Tibial nerve (tissue), 4 donors: ENCODE measurements at regions not wholly inside any gene's neighbourhood (a gene's known extent, or its start where the extent isn't known, plus 50 kb on each side); places are given as distances from the start of the nearest gene placed in this dataset.

Experiments
- DNase-seq, 2 donors: peaks; one replicate each; pipeline ENCODE4 v3.0.0-alpha.2; 2019; ENCODE audit warnings: low spot score in 2 of 2
- H3K27ac ChIP-seq, 4 donors: fragments of 200-600 bp; sonication (generic) in 3 of 4; one replicate each; pipeline ENCODE4 v1.5.1; 2017 to 2019; ENCODE audit warnings: mild to moderate bottlenecking in 1 of 4
- H3K27me3 ChIP-seq, 2 donors: fragments of 200-600 bp; sonication (generic) in 1 of 2; one replicate each; pipeline versions ENCODE4 v1.5.1 to v1.6.0; 2017 to 2019
- H3K36me3 ChIP-seq, 3 donors: fragments of 200-600 bp; sonication (generic); one replicate each; pipeline ENCODE4 v1.5.1; 2018 to 2019
- H3K4me1 ChIP-seq, 4 donors: fragments of 200-600 bp; sonication (generic) in 3 of 4; one replicate each; pipeline ENCODE4 v1.5.1; 2017 to 2019
- H3K4me3 ChIP-seq, 4 donors: fragments of 200-600 bp; sonication (generic) in 3 of 4; one replicate each; pipeline ENCODE4 v1.5.1; 2017 to 2019; ENCODE audit warnings: mild to moderate bottlenecking in 1 of 4, moderate library complexity in 1 of 4
- H3K9me3 ChIP-seq, 4 donors: fragments of 200-600 bp; sonication (generic) in 3 of 4; one replicate each; pipeline ENCODE4 v1.5.1; 2017 to 2019
- CTCF ChIP-seq, 5 experiments: fragments of 200-600 bp in 3 of 5; fragments of 450-650 bp in 2 of 5; sonication (generic) in 3 of 5; IDR thresholded peaks; one replicate each; pipeline ENCODE4 v1.5.1; 2016 to 2019; ENCODE audit warnings: antibody characterized with exemption in 5 of 5, mild to moderate bottlenecking in 3 of 5, moderate library complexity in 2 of 5
- EP300 ChIP-seq, 2 donors: sonication (generic); formaldehyde crosslinking; IDR thresholded peaks; one replicate each; pipeline ENCODE4 v1.6.1; 2017; ENCODE audit warnings: antibody characterized with exemption in 2 of 2, mild to moderate bottlenecking in 1 of 2
- POLR2A ChIP-seq, 2 donors: fragments of 450-650 bp; IDR thresholded peaks; one replicate each; pipeline ENCODE4 v1.6.1; 2017; ENCODE audit warnings: antibody characterized with exemption in 2 of 2, mild to moderate bottlenecking in 2 of 2, moderate library complexity in 2 of 2
- WGBS, 2 donors: methylation state at CpG; one replicate each; pipeline ENCODE4 v1.1.5; 2018; 5-methylcytosine and 5-hydroxymethylcytosine counted together

DNA sequence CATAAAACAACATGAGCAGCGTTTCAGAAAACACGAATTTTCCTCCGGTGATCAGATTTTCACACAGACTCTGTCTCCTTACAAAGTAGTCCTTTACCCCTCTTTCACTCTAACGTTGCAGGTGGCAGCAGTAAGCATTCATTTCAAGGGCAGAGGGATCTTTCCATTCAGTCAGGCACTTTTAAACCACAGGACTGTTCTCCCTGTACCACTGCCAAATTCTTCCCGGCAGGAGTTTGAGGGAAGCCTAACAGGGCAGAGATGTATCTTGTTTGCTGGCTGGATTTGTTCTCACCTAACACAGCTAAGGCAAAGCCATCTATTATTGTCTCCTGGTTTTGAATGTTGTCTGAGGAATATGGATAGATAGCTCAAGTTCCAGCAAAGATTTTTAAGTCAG lies 1187.3 kb upstream of the SEL1L start:
- Histone ChIP-seq H3K4me3 (no peak overlapping the region), H3K4me1 (peaks cover 0 to 11% (median 0%) of the 10 kb centered on the region in 4 donors), H3K27ac (peak overlapping the region in 1 of 4 donors; percentile 23), H3K27me3 (no peaks in the 10 kb centered on the region), H3K9me3 (no peaks in the 10 kb centered on the region), H3K36me3 (no peaks in the 10 kb centered on the region)
- peak in 1 of 2 donors; percentile 10 for DNase-seq
- TF ChIP-seq EP300 (IDR thresholded peaks at IDR 0.05) (no peak), CTCF (IDR thresholded peaks at IDR 0.05) (no peak), POLR2A (IDR thresholded peaks at IDR 0.05) (no peak)
- 52 to 63% methylated on average over 5 of the region's 5 CpGs for WGBS, 2 donors

- no peak overlapping the region for H3K27ac ChIP-seq
- WGBS, 2 donors, result 49 to 50% methylated on average over 2 of the region's 2 CpGs
- H3K9me3 ChIP-seq, result no peaks in the 10 kb centered on the region
- no peak overlapping the region for H3K4me3 ChIP-seq
- TF ChIP-seq POLR2A (IDR thresholded peaks at IDR 0.05), result no peak
- no peak for TF ChIP-seq CTCF (IDR thresholded peaks at IDR 0.05)
- no peak for TF ChIP-seq EP300 (IDR thresholded peaks at IDR 0.05)
- no peaks in the 10 kb centered on the region for H3K36me3 ChIP-seq
- no peak for DNase-seq
- H3K4me1 ChIP-seq, result peaks cover 0 to 11% (median 0%) of the 10 kb centered on the region in 4 donors
- no peaks in the 10 kb centered on the region for H3K27me3 ChIP-seq
These were observed 1190.7 kb upstream of the SEL1L start for GRCh38 chr14:82724316-82724715.

- H3K27ac ChIP-seq, result no peak overlapping the region
- H3K9me3 ChIP-seq, result no peaks in the 10 kb centered on the region
- H3K4me3 ChIP-seq, result no peak overlapping the region
- peaks cover 0 to 11% (median 0%) of the 10 kb centered on the region in 4 donors for H3K4me1 ChIP-seq
- no peaks in the 10 kb centered on the region for H3K36me3 ChIP-seq
- TF ChIP-seq EP300 (IDR thresholded peaks at IDR 0.05) (peak in 1 of 2 donors; percentile 12), CTCF (IDR thresholded peaks at IDR 0.05) (no peak)
- H3K27me3 ChIP-seq, result no peaks in the 10 kb centered on the region
- no peak for DNase-seq
These were observed 1191.6 kb upstream of the SEL1L start for GRCh38 chr14:82725213-82725612.

- Histone ChIP-seq H3K4me3 (no peak overlapping the region), H3K36me3 (no peaks in the 10 kb centered on the region), H3K9me3 (no peaks in the 10 kb centered on the region), H3K27ac (no peak overlapping the region), H3K27me3 (no peaks in the 10 kb centered on the region), H3K4me1 (no peaks in the 10 kb centered on the region)
- TF ChIP-seq POLR2A (IDR thresholded peaks at IDR 0.05) (no peak), CTCF (IDR thresholded peaks at IDR 0.05) (no peak)
- DNase-seq, result no peak
- WGBS, 2 donors, result 68% methylated on average over 4 of the region's 4 CpGs
These were observed 1197.9 kb upstream of the SEL1L start for GRCh38 chr14:82731526-82731925.

GRCh38 chr14:82740547-82740946 lies 1206.9 kb upstream of the SEL1L start:
- H3K36me3 ChIP-seq, result no peaks in the 10 kb centered on the region
- no peak overlapping the region for H3K27ac ChIP-seq
- no peaks in the 10 kb centered on the region for H3K4me1 ChIP-seq
- TF ChIP-seq EP300 (IDR thresholded peaks at IDR 0.05) (no peak), CTCF (IDR thresholded peaks at IDR 0.05) (no peak), POLR2A (IDR thresholded peaks at IDR 0.05) (no peak)
- no peaks in the 10 kb centered on the region for H3K27me3 ChIP-seq
- H3K4me3 ChIP-seq, result no peak overlapping the region
- 56 to 57% methylated on average over 4 of the region's 4 CpGs for WGBS, 2 donors
- DNase-seq, result no peak
- H3K9me3 ChIP-seq, result no peaks in the 10 kb centered on the region
